MCF 10A (cell line): ENCODE measurements at regions not wholly inside any gene's neighbourhood (a gene's known extent, or its start where the extent isn't known, plus 50 kb on each side); places are given as distances from the start of the nearest gene placed in this dataset.

ENCODE experiments used
- BruUV-seq: library from RNA; stranded (reverse); fragments of 400-500 nt; replicated peaks from 2 replicates; lab custom pipeline; 2021; lab: Mats Ljungman, UMichigan
- CTCF ChIA-PET: fragments of 300-600 bp; sonication (Branson Sonifier 250); formaldehyde crosslinking; extraction: SDS; loops from one replicate; lab custom pipeline; 2021; ENCODE audit warnings: antibody characterized with exemption, inconsistent platforms; lab: Yijun Ruan, JAX
- POLR2A ChIA-PET: fragments of 300-600, 350-650 bp; sonication (Branson Sonifier 250); formaldehyde crosslinking; extraction: SDS; loops from one replicate; lab custom pipeline; 2020; ENCODE audit warnings: antibody characterized with exemption, inconsistent platforms; lab: Yijun Ruan, JAX
- DNase-seq: peaks from one replicate; pipeline ENCODE4 v3.0.0-alpha.2; 2018; ENCODE audit not compliant: unreplicated experiment
- H3K27ac Mint-ChIP-seq: one replicate; pipeline ENCODE4 v1.8.0; 2022; ENCODE audit warnings: mild to moderate bottlenecking, low read depth, mixed read lengths; ENCODE audit not compliant: unreplicated experiment
- H3K27me3 Mint-ChIP-seq: one replicate; pipeline ENCODE4 v1.8.0; 2022; ENCODE audit warnings: mixed read lengths; ENCODE audit not compliant: insufficient read depth, unreplicated experiment
- H3K36me3 Mint-ChIP-seq: one replicate; pipeline ENCODE4 v1.8.0; 2022; ENCODE audit warnings: mild to moderate bottlenecking, moderate library complexity, mixed read lengths; ENCODE audit not compliant: insufficient read depth, unreplicated experiment
- H3K4me1 Mint-ChIP-seq: one replicate; pipeline ENCODE4 v1.8.0; 2022; ENCODE audit warnings: mixed read lengths; ENCODE audit not compliant: insufficient read depth, unreplicated experiment
- H3K4me3 Mint-ChIP-seq: one replicate; pipeline ENCODE4 v1.8.0; 2022; ENCODE audit warnings: mild to moderate bottlenecking, moderate library complexity, mixed read lengths; ENCODE audit not compliant: unreplicated experiment
- H3K9me3 Mint-ChIP-seq: one replicate; pipeline ENCODE4 v1.8.0; 2022; ENCODE audit warnings: mixed read lengths; ENCODE audit not compliant: unreplicated experiment
- CTCF ChIP-seq: fragments of 200-600 bp; IDR thresholded peaks from one replicate; pipeline ENCODE4 v1.8.0; 2022; ENCODE audit warnings: antibody characterized with exemption, mild to moderate bottlenecking; ENCODE audit not compliant: unreplicated experiment
- intact Hi-C: fragments of 100-400 bp; cut with micrococcal nuclease; formaldehyde crosslinking; loops from 2 replicates; pipeline ENCODE4 v1.14.1; 2022

GRCh38 chr3:191624299-191624698 is 163.3 kb downstream of the PYDC2 start:
- BruUV-seq: no TSS peak
- Mint-ChIP-seq H3K9me3 (no peaks in the 10 kb centered on the region), H3K36me3 (no peaks in the 10 kb centered on the region), H3K4me1 (no peaks in the 10 kb centered on the region), H3K27me3 (no peaks in the 10 kb centered on the region), H3K27ac (no peak overlapping the region), H3K4me3 (no peak overlapping the region)
- no peak for TF ChIP-seq CTCF
- ChIA-PET POLR2A (no interaction called here), CTCF (no interaction called here)
- DNase-seq: no peak
- intact Hi-C loops: no loop called here

DNA sequence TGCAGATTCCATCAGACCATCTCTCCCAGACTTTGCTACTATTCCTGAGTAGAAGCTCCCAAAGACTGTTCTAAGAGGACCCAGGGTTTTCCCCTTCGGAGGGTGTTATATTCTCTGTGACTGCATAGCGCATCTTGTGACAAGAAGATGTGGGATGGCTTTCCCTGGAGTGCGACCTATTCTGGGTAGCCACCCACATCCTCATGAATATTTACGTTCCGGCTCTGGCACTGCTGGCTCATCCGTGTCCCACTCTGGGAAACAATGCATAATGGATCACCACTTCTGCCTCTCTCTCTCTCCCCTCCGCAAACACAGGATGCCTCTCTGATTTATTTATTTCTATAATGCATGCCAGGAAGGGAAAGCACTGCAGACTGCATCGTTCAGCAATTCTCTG is 166.1 kb downstream of the PYDC2 start:
- no peak overlapping the region for H3K4me3 Mint-ChIP-seq
- no TSS peak for BruUV-seq
- H3K27ac Mint-ChIP-seq: no peak overlapping the region
- H3K4me1 Mint-ChIP-seq: no peaks in the 10 kb centered on the region
- CTCF ChIA-PET: no interaction called here
- H3K9me3 Mint-ChIP-seq: no peaks in the 10 kb centered on the region
- POLR2A ChIA-PET: no interaction called here
- no peaks in the 10 kb centered on the region for H3K27me3 Mint-ChIP-seq
- no peaks in the 10 kb centered on the region for H3K36me3 Mint-ChIP-seq
- no peak for DNase-seq
- intact Hi-C loops: no loop called here
- no peak for TF ChIP-seq CTCF

DNA sequence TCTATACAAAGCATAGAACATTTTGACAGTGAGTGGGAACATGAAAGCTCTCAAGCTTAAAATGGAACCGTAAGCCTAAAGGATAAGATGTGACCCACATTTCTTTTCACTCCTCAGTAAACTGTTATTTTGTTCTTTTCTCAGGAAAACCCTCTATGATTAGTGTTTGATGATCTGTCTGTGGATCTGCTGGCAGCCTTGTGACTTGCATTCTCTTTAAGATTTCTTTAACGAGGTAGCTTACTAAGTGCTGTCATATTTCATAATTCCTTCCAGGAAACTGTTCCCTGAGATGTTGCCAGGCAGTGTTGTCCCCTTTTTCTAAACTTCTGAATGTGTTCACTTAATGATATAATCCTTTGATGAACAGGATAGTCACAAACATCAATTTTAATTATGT is 167.6 kb downstream of the PYDC2 start:
- no peaks in the 10 kb centered on the region for H3K4me1 Mint-ChIP-seq
- H3K36me3 Mint-ChIP-seq: no peaks in the 10 kb centered on the region
- H3K27ac Mint-ChIP-seq: no peak overlapping the region
- CTCF ChIA-PET: interaction anchor here (0.8 kb wide), 1 partner anchor 8 kb away, joined by 3 read pairs; no protein-coding TSS in a partner anchor
- no peaks in the 10 kb centered on the region for H3K9me3 Mint-ChIP-seq
- intact Hi-C loops: no loop called here
- no peaks in the 10 kb centered on the region for H3K27me3 Mint-ChIP-seq
- no TSS peak for BruUV-seq
- POLR2A ChIA-PET: interaction anchor here (1.0 kb wide), 1 partner anchor 13 kb away, joined by 3 read pairs; no protein-coding TSS in a partner anchor
- DNase-seq: no peak
- TF ChIP-seq CTCF: no peak
- H3K4me3 Mint-ChIP-seq: no peak overlapping the region

DNA sequence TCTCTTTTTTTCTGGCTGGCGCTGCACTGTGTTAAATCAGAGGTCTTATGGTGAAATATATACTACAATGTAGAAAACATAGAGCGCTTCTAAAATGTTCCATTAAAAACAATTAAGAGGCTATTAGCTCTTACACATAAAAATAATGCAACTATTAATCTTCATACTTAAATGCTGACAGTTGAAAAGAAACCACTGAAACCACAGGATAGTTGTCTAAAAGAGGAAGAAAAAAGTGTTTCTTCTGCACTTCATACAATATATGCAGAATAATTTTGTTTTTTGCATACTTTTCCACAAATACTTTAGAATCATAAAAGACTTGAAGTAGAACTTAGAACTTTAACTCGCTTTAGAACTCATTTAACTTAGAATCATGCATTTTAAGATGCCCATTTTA is 170.5 kb downstream of the PYDC2 start:
- TF ChIP-seq CTCF: no peak

More for the DNA sequence above, 170.5 kb downstream of the PYDC2 start:
- Mint-ChIP-seq H3K4me1 (no peaks in the 10 kb centered on the region), H3K4me3 (no peak overlapping the region), H3K27me3 (no peaks in the 10 kb centered on the region), H3K9me3 (no peaks in the 10 kb centered on the region), H3K27ac (no peak overlapping the region), H3K36me3 (peaks cover 6% of the 10 kb centered on the region)
- no TSS peak for BruUV-seq
- ChIA-PET CTCF (interaction anchor here (1.1 kb wide), 1 partner anchor 9 kb away, joined by 4 read pairs; no protein-coding TSS in a partner anchor), POLR2A (no interaction called here)
- intact Hi-C loops: no loop called here
- DNase-seq: no peak
